Tibial artery (tissue), 4 donors: ENCODE measurements at regions not wholly inside any gene's neighbourhood (a gene's known extent, or its start where the extent isn't known, plus 50 kb on each side); places are given as distances from the start of the nearest gene placed in this dataset.

ENCODE experiments used
- DNase-seq, 2 donors: peaks; one replicate each; pipeline ENCODE4 v3.0.0-alpha.2; 2019
- H3K27ac ChIP-seq, 2 donors: fragments of 200-600 bp; sonication (generic) in 1 of 2; 1 replicate in 1 of 2; 2 replicates in 1 of 2; pipeline ENCODE4 v1.5.1; 2018 to 2019; ENCODE audit warnings: mild to moderate bottlenecking in 1 of 2
- H3K27me3 ChIP-seq, 2 donors: fragments of 200-600 bp; sonication (generic) in 1 of 2; one replicate each; pipeline versions ENCODE4 v1.5.1 to v1.6.0; 2016 to 2019
- H3K36me3 ChIP-seq, 3 donors: fragments of 200-600 bp; sonication (generic) in 2 of 3; one replicate each; pipeline ENCODE4 v1.5.1; 2016 to 2019; ENCODE audit warnings: mild to moderate bottlenecking in 2 of 3
- H3K4me1 ChIP-seq, 4 donors: fragments of 200-600 bp; sonication (generic) in 2 of 4; 1 replicate in 3 of 4; 2 replicates in 1 of 4; pipeline ENCODE4 v1.5.1; 2016 to 2019
- H3K4me3 ChIP-seq, 2 donors: fragments of 200-600 bp; sonication (generic) in 1 of 2; 1 replicate in 1 of 2; 2 replicates in 1 of 2; pipeline ENCODE4 v1.5.1; 2018 to 2019; ENCODE audit warnings: mild to moderate bottlenecking in 2 of 2
- H3K9me3 ChIP-seq, 3 donors: fragments of 200-600 bp; sonication (generic) in 1 of 3; one replicate each; pipeline ENCODE4 v1.5.1; 2016 to 2019
- intact Hi-C: fragments of 100-400 bp; cut with DNase I; formaldehyde crosslinking; loops from one replicate; pipeline ENCODE4 v1.15.0; 2023; ENCODE audit warnings: low total_unique reads
- TF ChIP-seq, protein P1 (sequence below), 2 experiments: fragments of 200-600 bp in 1 of 2; fragments of 450-650 bp in 1 of 2; IDR thresholded peaks; one replicate each; pipeline ENCODE4 v1.5.1; 2017 to 2019; ENCODE audit warnings: antibody characterized with exemption in 2 of 2, mild to moderate bottlenecking in 1 of 2, moderate library complexity in 1 of 2

DNA sequence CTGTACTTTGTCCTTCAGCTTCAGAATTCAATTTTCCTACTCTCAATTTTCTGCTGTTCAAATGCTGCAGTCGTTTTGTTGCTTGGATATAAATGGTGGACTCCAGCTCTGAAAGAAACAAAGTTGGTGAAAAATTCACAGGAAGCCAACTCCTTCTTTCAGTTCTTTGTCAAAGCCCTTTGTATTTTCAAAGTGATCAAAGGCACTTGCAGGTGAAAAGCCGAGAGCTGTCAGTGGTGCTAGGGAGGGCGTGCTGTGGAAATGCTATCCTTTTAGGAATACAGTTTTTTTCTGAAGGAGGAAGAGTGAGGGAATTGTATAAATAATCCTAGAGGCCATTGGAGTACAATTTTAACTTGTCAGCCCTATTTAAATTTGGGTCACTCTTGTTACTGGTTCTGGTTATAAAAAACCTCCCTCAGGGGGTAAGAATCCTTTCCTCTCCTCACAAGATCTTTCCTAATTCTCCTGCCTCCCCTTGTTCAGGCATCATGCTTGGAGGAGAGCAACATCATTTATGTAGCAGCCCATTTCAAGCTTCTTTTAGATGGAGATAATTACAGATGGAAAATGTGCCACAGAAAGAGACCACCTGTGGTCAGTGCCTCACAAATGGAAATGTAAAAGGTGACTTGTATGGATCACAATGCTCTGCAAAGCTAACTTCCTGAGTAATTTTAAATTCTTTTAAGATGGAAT lies 62.5 kb upstream of the GHR start:
- TF ChIP-seq, protein P1, sequence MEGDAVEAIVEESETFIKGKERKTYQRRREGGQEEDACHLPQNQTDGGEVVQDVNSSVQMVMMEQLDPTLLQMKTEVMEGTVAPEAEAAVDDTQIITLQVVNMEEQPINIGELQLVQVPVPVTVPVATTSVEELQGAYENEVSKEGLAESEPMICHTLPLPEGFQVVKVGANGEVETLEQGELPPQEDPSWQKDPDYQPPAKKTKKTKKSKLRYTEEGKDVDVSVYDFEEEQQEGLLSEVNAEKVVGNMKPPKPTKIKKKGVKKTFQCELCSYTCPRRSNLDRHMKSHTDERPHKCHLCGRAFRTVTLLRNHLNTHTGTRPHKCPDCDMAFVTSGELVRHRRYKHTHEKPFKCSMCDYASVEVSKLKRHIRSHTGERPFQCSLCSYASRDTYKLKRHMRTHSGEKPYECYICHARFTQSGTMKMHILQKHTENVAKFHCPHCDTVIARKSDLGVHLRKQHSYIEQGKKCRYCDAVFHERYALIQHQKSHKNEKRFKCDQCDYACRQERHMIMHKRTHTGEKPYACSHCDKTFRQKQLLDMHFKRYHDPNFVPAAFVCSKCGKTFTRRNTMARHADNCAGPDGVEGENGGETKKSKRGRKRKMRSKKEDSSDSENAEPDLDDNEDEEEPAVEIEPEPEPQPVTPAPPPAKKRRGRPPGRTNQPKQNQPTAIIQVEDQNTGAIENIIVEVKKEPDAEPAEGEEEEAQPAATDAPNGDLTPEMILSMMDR (IDR thresholded peaks at IDR 0.05), result no peak
- no peaks in the 10 kb centered on the region for H3K27me3 ChIP-seq
- no peaks in the 10 kb centered on the region for H3K36me3 ChIP-seq
- no peaks in the 10 kb centered on the region for H3K4me1 ChIP-seq
- intact Hi-C loops, result no loop called here
- H3K4me3 ChIP-seq, result no peak overlapping the region
- DNase-seq, result no peak
- H3K9me3 ChIP-seq, result no peaks in the 10 kb centered on the region
- no peak overlapping the region for H3K27ac ChIP-seq

DNA sequence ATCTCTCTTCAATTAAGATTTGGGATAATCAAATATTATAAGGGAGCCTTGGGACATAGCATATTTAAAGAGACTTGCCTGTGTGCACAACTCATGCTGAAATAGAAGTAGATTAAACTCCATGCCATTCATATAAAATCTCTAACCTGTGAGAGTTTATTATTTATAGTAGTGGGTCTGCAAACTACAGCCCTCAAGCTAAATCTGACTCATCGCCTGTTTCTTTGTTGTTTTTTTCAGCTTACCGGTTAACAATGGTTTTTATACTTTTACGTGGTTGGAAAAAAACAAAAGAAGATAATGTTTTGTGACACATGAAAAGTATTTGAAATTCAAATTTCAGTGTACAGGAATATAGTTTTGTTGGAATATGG lies 61.9 kb upstream of the GHR start:
- DNase-seq, result no peak
- no peaks in the 10 kb centered on the region for H3K27me3 ChIP-seq
- H3K36me3 ChIP-seq, result no peaks in the 10 kb centered on the region
- H3K9me3 ChIP-seq, result no peaks in the 10 kb centered on the region
- no peaks in the 10 kb centered on the region for H3K4me1 ChIP-seq
- no peak overlapping the region for H3K4me3 ChIP-seq
- H3K27ac ChIP-seq, result no peak overlapping the region
- TF ChIP-seq, protein P1 (IDR thresholded peaks at IDR 0.05), result no peak
- intact Hi-C loops, result no loop called here

- Histone ChIP-seq H3K36me3 (no peaks in the 10 kb centered on the region), H3K9me3 (no peaks in the 10 kb centered on the region), H3K27me3 (no peaks in the 10 kb centered on the region), H3K27ac (no peak overlapping the region), H3K4me1 (no peaks in the 10 kb centered on the region), H3K4me3 (no peak overlapping the region)
- TF ChIP-seq, protein P1 (IDR thresholded peaks at IDR 0.05), result no peak
- intact Hi-C loops, result no loop called here
- no peak for DNase-seq
Observed at GRCh38 chr5:42366051-42366450, 57.2 kb upstream of the GHR start.
